NT2/D1 (cell line): ENCODE measurements at regions not wholly inside any gene's neighbourhood (a gene's known extent, or its start where the extent isn't known, plus 50 kb on each side); places are given as distances from the start of the nearest gene placed in this dataset.
"Not testable (repeated sequence)": the region's sequence is repeated elsewhere in the genome, so short reads cannot be mapped to it uniquely, and the experiment has no call there.

ENCODE experiments used
- DNase-seq: peaks from one replicate; pipeline ENCODE4 v3.0.0-alpha.2; 2011; ENCODE audit warnings: low read depth, low spot score
- H3K27me3 ChIP-seq: 2 replicates; pipeline ENCODE4 v1.6.0; 2011; ENCODE audit warnings: mild to moderate bottlenecking; ENCODE audit not compliant: insufficient read length, insufficient read depth
- H3K36me3 ChIP-seq: 2 replicates; pipeline ENCODE4 v1.6.1; 2011; ENCODE audit warnings: mild to moderate bottlenecking, low read length, mixed read lengths; ENCODE audit not compliant: insufficient read depth, insufficient read length
- H3K4me1 ChIP-seq: 2 replicates; pipeline ENCODE4 v1.5.1; 2011; ENCODE audit not compliant: insufficient read depth, insufficient read length
- H3K4me3 ChIP-seq: 2 replicates; pipeline ENCODE4 v1.5.1; 2011; ENCODE audit warnings: low read depth; ENCODE audit not compliant: insufficient read length
- H3K9ac ChIP-seq: 2 replicates; pipeline ENCODE4 v1.6.0; 2011; ENCODE audit warnings: low read depth; ENCODE audit not compliant: insufficient read length
- H3K9me3 ChIP-seq: 2 replicates; pipeline ENCODE4 v1.5.1; 2011; ENCODE audit warnings: mild to moderate bottlenecking, low read length; ENCODE audit not compliant: insufficient read depth
- SUZ12 ChIP-seq: IDR thresholded peaks from 2 replicates; pipeline ENCODE4 v1.6.1; 2011; ENCODE audit not compliant: insufficient read length, insufficient read depth; ENCODE audit errors: extremely low read depth
- YY1 ChIP-seq: IDR thresholded peaks from 2 replicates; pipeline ENCODE4 v1.6.1; 2011; ENCODE audit not compliant: insufficient read length, insufficient read depth
- ZNF274 ChIP-seq: IDR thresholded peaks from 2 replicates; pipeline ENCODE4 v1.6.1; 2011; ENCODE audit warnings: mild to moderate bottlenecking, low read depth, low read length

GRCh38 chr16:13359835-13360234 is 458.4 kb downstream of the SHISA9 start:
- Histone ChIP-seq H3K4me1 (no peaks in the 10 kb centered on the region), H3K9me3 (peaks cover 23% of the 10 kb centered on the region), H3K36me3 (no peaks in the 10 kb centered on the region), H3K9ac (no peak overlapping the region), H3K27me3 (no peaks in the 10 kb centered on the region), H3K4me3 (no peak overlapping the region)
- DNase-seq: no peak
- TF ChIP-seq SUZ12 (no peak), YY1 (no peak), ZNF274 (no peak)

DNA sequence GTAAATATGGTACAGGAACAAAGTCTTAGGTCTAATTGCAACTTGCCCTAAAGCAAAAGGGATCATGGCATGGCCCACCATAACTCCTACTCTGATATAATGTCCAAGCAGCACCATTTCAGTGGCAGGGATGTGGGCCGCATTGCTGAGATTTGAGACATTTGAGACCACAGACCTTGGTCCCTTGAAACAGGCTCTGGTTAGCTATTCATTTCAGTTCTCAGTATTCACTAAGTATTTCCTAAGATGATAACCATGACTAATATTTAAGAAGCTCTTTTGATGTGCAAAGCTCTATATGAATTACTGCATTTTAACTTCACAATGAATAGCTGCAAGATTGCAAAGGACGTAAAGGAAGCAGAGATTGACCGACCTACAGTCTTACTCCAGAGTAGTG is 471.0 kb downstream of the SHISA9 start:
- TF ChIP-seq YY1: no peak
- no peak for TF ChIP-seq ZNF274
- TF ChIP-seq SUZ12: no peak
- Histone ChIP-seq H3K9ac (no peak overlapping the region), H3K27me3 (no peaks in the 10 kb centered on the region), H3K9me3 (peaks cover 4% of the 10 kb centered on the region; the same call in 1 of the 2 replicates), H3K36me3 (no peaks in the 10 kb centered on the region), H3K4me1 (no peaks in the 10 kb centered on the region), H3K4me3 (no peak overlapping the region)
- DNase-seq: no peak

- no peaks in the 10 kb centered on the region for H3K27me3 ChIP-seq
- no peak overlapping the region for H3K4me3 ChIP-seq
- no peaks in the 10 kb centered on the region for H3K4me1 ChIP-seq
- H3K9me3 ChIP-seq: no peaks in the 10 kb centered on the region
- H3K36me3 ChIP-seq: no peaks in the 10 kb centered on the region
- H3K9ac ChIP-seq: no peak overlapping the region
- no peak for DNase-seq
- TF ChIP-seq ZNF274 (no peak), YY1 (no peak), SUZ12 (no peak)
Observed at GRCh38 chr16:13376174-13376573, 474.8 kb downstream of the SHISA9 start.

- Histone ChIP-seq H3K4me3 (no peak overlapping the region), H3K9me3 (no peaks in the 10 kb centered on the region), H3K4me1 (no peaks in the 10 kb centered on the region), H3K27me3 (no peaks in the 10 kb centered on the region), H3K9ac (no peak overlapping the region), H3K36me3 (no peaks in the 10 kb centered on the region)
- no peak for DNase-seq
- TF ChIP-seq SUZ12 (no peak), YY1 (no peak)
Observed at GRCh38 chr16:13377143-13377542, 475.7 kb downstream of the SHISA9 start.

GRCh38 chr16:13378151-13378550 is 476.8 kb downstream of the SHISA9 start:
- TF ChIP-seq YY1: no peak
- no peak for TF ChIP-seq SUZ12
- TF ChIP-seq ZNF274: no peak
- Histone ChIP-seq H3K9ac (no peak overlapping the region), H3K4me1 (no peaks in the 10 kb centered on the region), H3K36me3 (no peaks in the 10 kb centered on the region), H3K4me3 (no peak overlapping the region), H3K9me3 (no peaks in the 10 kb centered on the region), H3K27me3 (no peaks in the 10 kb centered on the region)
- no peak for DNase-seq

DNA sequence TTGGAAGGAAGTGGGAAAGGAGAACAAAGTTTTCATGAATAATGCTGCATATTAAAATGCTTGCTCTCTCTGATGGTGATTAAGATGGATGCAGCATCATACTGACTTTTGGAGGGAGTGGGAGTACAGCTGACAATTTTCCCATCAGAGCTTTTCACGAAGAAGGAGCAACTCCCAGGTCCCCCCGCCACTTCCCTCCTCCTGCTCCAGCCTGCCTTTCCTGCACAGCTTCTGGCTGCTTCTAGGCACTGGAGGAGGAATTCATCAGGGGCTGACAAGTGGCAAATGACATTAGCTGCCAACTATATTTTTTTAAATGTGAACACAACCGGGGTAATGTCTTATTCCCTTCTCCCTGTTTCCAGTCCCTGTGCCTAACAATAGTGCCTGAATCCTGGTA is 477.9 kb downstream of the SHISA9 start:
- Histone ChIP-seq H3K9ac (no peak overlapping the region), H3K9me3 (no peaks in the 10 kb centered on the region; the same call in 1 of the 2 replicates), H3K4me3 (no peak overlapping the region), H3K36me3 (no peaks in the 10 kb centered on the region), H3K27me3 (no peaks in the 10 kb centered on the region), H3K4me1 (no peaks in the 10 kb centered on the region)
- TF ChIP-seq YY1 (no peak), SUZ12 (no peak), ZNF274 (no peak)
- no peak for DNase-seq

- peaks cover 19% of the 10 kb centered on the region for H3K9me3 ChIP-seq
- H3K4me3 ChIP-seq, H3K27me3 ChIP-seq, H3K4me1 ChIP-seq, H3K9ac ChIP-seq, H3K36me3 ChIP-seq, DNase-seq: not testable (repeated sequence)
Observed at GRCh38 chr16:13385156-13386040, 484.0 kb downstream of the SHISA9 start.
